ENCODE measurements at regions not wholly inside any gene's neighbourhood (a gene's known extent, or its start where the extent isn't known, plus 50 kb on each side); places are given as distances from the start of the nearest gene placed in this dataset.

GRCh38 chr10:78857193-78857592 lies 211.6 kb upstream of the ZMIZ1 start:
- H3K4me3 Mint-ChIP-seq, result no peak overlapping the region
- POLR2A ChIA-PET, result no interaction called here
- CTCF ChIA-PET, result interaction anchor here (1.9 kb wide), 1 partner anchor 338 kb away, joined by 6 read pairs; no protein-coding TSS in a partner anchor
- H3K9me3 Mint-ChIP-seq, result no peaks in the 10 kb centered on the region
- intact Hi-C loops (cut with micrococcal nuclease), result loop anchor here (10.0 kb wide), 1 partner anchor 208 kb away; the partner anchor contains the start of gene ZMIZ1
- no peak for DNase-seq
- H3K27me3 Mint-ChIP-seq, result peaks cover 7% of the 10 kb centered on the region
- no peaks in the 10 kb centered on the region for H3K36me3 Mint-ChIP-seq
- H3K4me1 Mint-ChIP-seq (ENCODE audit: low read depth), result peaks cover 3% of the 10 kb centered on the region
- H3K27ac Mint-ChIP-seq, result no peak overlapping the region

GRCh38 chr10:78859266-78859665 lies 209.5 kb upstream of the ZMIZ1 start:
- ChIA-PET CTCF (no interaction called here), POLR2A (no interaction called here)
- Mint-ChIP-seq H3K4me1 (ENCODE audit: low read depth) (peaks cover 3% of the 10 kb centered on the region), H3K27ac (no peak overlapping the region), H3K27me3 (peaks cover 7% of the 10 kb centered on the region), H3K36me3 (no peaks in the 10 kb centered on the region), H3K9me3 (no peaks in the 10 kb centered on the region), H3K4me3 (no peak overlapping the region)
- intact Hi-C loops (cut with micrococcal nuclease), result loop anchor here (10.0 kb wide), 1 partner anchor 206 kb away; the partner anchor contains the start of gene ZMIZ1
- no peak for DNase-seq

- POLR2A ChIA-PET, result no interaction called here
- peaks cover 7% of the 10 kb centered on the region for H3K27me3 Mint-ChIP-seq
- no peak for DNase-seq
- H3K36me3 Mint-ChIP-seq, result no peaks in the 10 kb centered on the region
- no peaks in the 10 kb centered on the region for H3K9me3 Mint-ChIP-seq
- H3K27ac Mint-ChIP-seq, result no peak overlapping the region
- CTCF ChIA-PET, result no interaction called here
- intact Hi-C loops (cut with micrococcal nuclease), result loop anchor here (10.0 kb wide), 1 partner anchor 205 kb away; the partner anchor contains the start of gene ZMIZ1
- no peak overlapping the region for H3K4me3 Mint-ChIP-seq
- peaks cover 3% of the 10 kb centered on the region for H3K4me1 Mint-ChIP-seq (ENCODE audit: low read depth)
Observed at GRCh38 chr10:78859769-78860168, 209.0 kb upstream of the ZMIZ1 start.

- no peaks in the 10 kb centered on the region for H3K36me3 Mint-ChIP-seq
- H3K27ac Mint-ChIP-seq, result no peak overlapping the region
- DNase-seq, result no peak
- intact Hi-C loops (cut with micrococcal nuclease), result no loop called here
- ChIA-PET CTCF (no interaction called here), POLR2A (no interaction called here)
- H3K4me3 Mint-ChIP-seq, result no peak overlapping the region
- peaks cover 3% of the 10 kb centered on the region for H3K4me1 Mint-ChIP-seq (ENCODE audit: low read depth)
- H3K27me3 Mint-ChIP-seq, result peaks cover 7% of the 10 kb centered on the region
- H3K9me3 Mint-ChIP-seq, result no peaks in the 10 kb centered on the region
Observed at GRCh38 chr10:78860260-78860914, 208.4 kb upstream of the ZMIZ1 start.

- POLR2A ChIA-PET, result no interaction called here
Observed at GRCh38 chr10:78861529-78862327, 207.0 kb upstream of the ZMIZ1 start.

GRCh38 chr10:78862328-78862640 lies 206.5 kb upstream of the ZMIZ1 start:
- H3K36me3 Mint-ChIP-seq, result no peaks in the 10 kb centered on the region
- no peak overlapping the region for H3K27ac Mint-ChIP-seq
- ChIA-PET POLR2A (no interaction called here), CTCF (interaction anchor here (0.7 kb wide), 1 partner anchor 9 kb away, joined by 3 read pairs; no protein-coding TSS in a partner anchor)
- H3K27me3 Mint-ChIP-seq, result peaks cover 7% of the 10 kb centered on the region
- no peak overlapping the region for H3K4me3 Mint-ChIP-seq
- intact Hi-C loops (cut with micrococcal nuclease), result no loop called here
- no peak for DNase-seq
- H3K9me3 Mint-ChIP-seq, result no peaks in the 10 kb centered on the region
- H3K4me1 Mint-ChIP-seq (ENCODE audit: low read depth), result peaks cover 3% of the 10 kb centered on the region

More at GRCh38 chr10:78861529-78862327, 207.0 kb upstream of the ZMIZ1 start:
- no peak for DNase-seq
- peaks cover 7% of the 10 kb centered on the region for H3K27me3 Mint-ChIP-seq
- no peaks in the 10 kb centered on the region for H3K36me3 Mint-ChIP-seq
- no peaks in the 10 kb centered on the region for H3K9me3 Mint-ChIP-seq
- CTCF ChIA-PET, result interaction anchor here (0.7 kb wide), 1 partner anchor 9 kb away, joined by 3 read pairs; no protein-coding TSS in a partner anchor
- peaks cover 3% of the 10 kb centered on the region for H3K4me1 Mint-ChIP-seq (ENCODE audit: low read depth)
- H3K27ac Mint-ChIP-seq, result no peak overlapping the region
- H3K4me3 Mint-ChIP-seq, result no peak overlapping the region
- intact Hi-C loops (cut with micrococcal nuclease), result no loop called here

- POLR2A ChIA-PET, result no interaction called here
- intact Hi-C loops (cut with micrococcal nuclease), result no loop called here
- H3K27me3 Mint-ChIP-seq, result peaks cover 7% of the 10 kb centered on the region
Observed at GRCh38 chr10:78863140-78863905, 205.4 kb upstream of the ZMIZ1 start.

GRCh38 chr10:78863906-78864239 lies 204.9 kb upstream of the ZMIZ1 start:
- Mint-ChIP-seq H3K9me3 (no peaks in the 10 kb centered on the region), H3K4me1 (ENCODE audit: low read depth) (peaks cover 3% of the 10 kb centered on the region), H3K27ac (no peak overlapping the region), H3K27me3 (peaks cover 7% of the 10 kb centered on the region), H3K36me3 (no peaks in the 10 kb centered on the region), H3K4me3 (no peak overlapping the region)
- ChIA-PET CTCF (no interaction called here), POLR2A (no interaction called here)
- intact Hi-C loops (cut with micrococcal nuclease), result no loop called here
- no peak for DNase-seq

More at GRCh38 chr10:78863140-78863905, 205.4 kb upstream of the ZMIZ1 start:
- H3K9me3 Mint-ChIP-seq, result no peaks in the 10 kb centered on the region
- H3K27ac Mint-ChIP-seq, result no peak overlapping the region
- CTCF ChIA-PET, result no interaction called here
- no peaks in the 10 kb centered on the region for H3K36me3 Mint-ChIP-seq
- DNase-seq, result no peak
- no peak overlapping the region for H3K4me3 Mint-ChIP-seq
- peaks cover 3% of the 10 kb centered on the region for H3K4me1 Mint-ChIP-seq (ENCODE audit: low read depth)

GRCh38 chr10:78864761-78865537 lies 203.8 kb upstream of the ZMIZ1 start:
- ChIA-PET CTCF (no interaction called here), POLR2A (no interaction called here)
- intact Hi-C loops (cut with micrococcal nuclease), result no loop called here
- H3K27ac Mint-ChIP-seq, result no peak overlapping the region
- peaks cover 3% of the 10 kb centered on the region for H3K4me1 Mint-ChIP-seq (ENCODE audit: low read depth)
- no peak overlapping the region for H3K4me3 Mint-ChIP-seq
- H3K9me3 Mint-ChIP-seq, result no peaks in the 10 kb centered on the region
- H3K36me3 Mint-ChIP-seq, result no peaks in the 10 kb centered on the region
- H3K27me3 Mint-ChIP-seq, result peaks cover 10% of the 10 kb centered on the region
- DNase-seq, result no peak

GRCh38 chr10:78865538-78865875 lies 203.3 kb upstream of the ZMIZ1 start:
- no peak for DNase-seq
- intact Hi-C loops (cut with micrococcal nuclease), result no loop called here
- H3K36me3 Mint-ChIP-seq, result no peaks in the 10 kb centered on the region
- H3K4me1 Mint-ChIP-seq (ENCODE audit: low read depth), result no peaks in the 10 kb centered on the region
- H3K27me3 Mint-ChIP-seq, result peaks cover 8% of the 10 kb centered on the region
- H3K27ac Mint-ChIP-seq, result no peak overlapping the region
- ChIA-PET CTCF (no interaction called here), POLR2A (no interaction called here)
- H3K4me3 Mint-ChIP-seq, result no peak overlapping the region
- H3K9me3 Mint-ChIP-seq, result no peaks in the 10 kb centered on the region

GRCh38 chr10:78865931-78866717 lies 202.6 kb upstream of the ZMIZ1 start:
- Mint-ChIP-seq H3K9me3 (no peaks in the 10 kb centered on the region), H3K4me3 (no peak overlapping the region), H3K4me1 (ENCODE audit: low read depth) (no peaks in the 10 kb centered on the region), H3K36me3 (no peaks in the 10 kb centered on the region), H3K27ac (no peak overlapping the region), H3K27me3 (peaks cover 7% of the 10 kb centered on the region)
- POLR2A ChIA-PET, result no interaction called here
- CTCF ChIA-PET, result no interaction called here
- no peak for DNase-seq
- intact Hi-C loops (cut with micrococcal nuclease), result no loop called here
